MM.1S (cell line): ENCODE measurements at regions not wholly inside any gene's neighbourhood (a gene's known extent, or its start where the extent isn't known, plus 50 kb on each side); places are given as distances from the start of the nearest gene placed in this dataset.
"Not testable (repeated sequence)": the region's sequence is repeated elsewhere in the genome, so short reads cannot be mapped to it uniquely, and the experiment has no call there.

Experiments
- CTCF ChIP-seq: fragments of 300-600 bp; sonication (generic); IDR thresholded peaks from 2 replicates; pipeline ENCODE4 v1.5.1; 2016; ENCODE audit warnings: antibody characterized with exemption, low read length, mixed read lengths
- EZH2phosphoT487 ChIP-seq: fragments of 300-600 bp; sonication (generic); IDR thresholded peaks from 2 replicates; pipeline ENCODE4 v1.6.1; 2018; ENCODE audit warnings: antibody characterized with exemption, low read length

- TF ChIP-seq CTCF, EZH2phosphoT487: not testable (repeated sequence)
Measured at GRCh38 chr5:179442289-179442688, 97.0 kb upstream of the ADAMTS2 start.
